ENCODE measurements at regions not wholly inside any gene's neighbourhood (a gene's known extent, or its start where the extent isn't known, plus 50 kb on each side); places are given as distances from the start of the nearest gene placed in this dataset.

GRCh38 chr3:28799084-28799483 is 450.5 kb upstream of the AZI2 start:
- H3K9me3 Mint-ChIP-seq, result no peaks in the 10 kb centered on the region
- H3K27me3 Mint-ChIP-seq (ENCODE audit: low read depth), result no peaks in the 10 kb centered on the region
- no peaks in the 10 kb centered on the region for H3K36me3 Mint-ChIP-seq (ENCODE audit: low read depth)
- DNase-seq (ENCODE audit: low spot score), result no peak
- H3K4me1 Mint-ChIP-seq (ENCODE audit: low read depth), result no peaks in the 10 kb centered on the region
- intact Hi-C loops (cut with micrococcal nuclease), result no loop called here
- no peak overlapping the region for H3K27ac Mint-ChIP-seq
- H3K4me3 Mint-ChIP-seq (ENCODE audit: low read depth), result no peak overlapping the region

- no peaks in the 10 kb centered on the region for H3K27me3 Mint-ChIP-seq (ENCODE audit: low read depth)
- H3K9me3 Mint-ChIP-seq, result no peaks in the 10 kb centered on the region
- H3K36me3 Mint-ChIP-seq (ENCODE audit: low read depth), result no peaks in the 10 kb centered on the region
- H3K4me1 Mint-ChIP-seq (ENCODE audit: low read depth), result no peaks in the 10 kb centered on the region
- no peak for DNase-seq (ENCODE audit: low spot score)
- no peak overlapping the region for H3K4me3 Mint-ChIP-seq (ENCODE audit: low read depth)
- no peak overlapping the region for H3K27ac Mint-ChIP-seq
- intact Hi-C loops (cut with micrococcal nuclease), result no loop called here
Observed at GRCh38 chr3:28800203-28800602, 451.6 kb upstream of the AZI2 start.

- no peak overlapping the region for H3K27ac Mint-ChIP-seq
- intact Hi-C loops (cut with micrococcal nuclease), result no loop called here
- H3K4me1 Mint-ChIP-seq (ENCODE audit: low read depth), result no peaks in the 10 kb centered on the region
Observed at GRCh38 chr3:28808068-28808467, 459.4 kb upstream of the AZI2 start.

GRCh38 chr3:28816017-28816416 is 464.9 kb upstream of the RBMS3 start:
- H3K9me3 Mint-ChIP-seq, result no peaks in the 10 kb centered on the region
- H3K27ac Mint-ChIP-seq, result no peak overlapping the region
- H3K36me3 Mint-ChIP-seq (ENCODE audit: low read depth), result no peaks in the 10 kb centered on the region
- no peak overlapping the region for H3K4me3 Mint-ChIP-seq (ENCODE audit: low read depth)
- H3K27me3 Mint-ChIP-seq (ENCODE audit: low read depth), result peaks cover 2% of the 10 kb centered on the region
- H3K4me1 Mint-ChIP-seq (ENCODE audit: low read depth), result no peaks in the 10 kb centered on the region
- no peak for DNase-seq (ENCODE audit: low spot score)
- intact Hi-C loops (cut with micrococcal nuclease), result no loop called here

More at GRCh38 chr3:28808068-28808467, 459.4 kb upstream of the AZI2 start:
- no peaks in the 10 kb centered on the region for H3K9me3 Mint-ChIP-seq
- H3K36me3 Mint-ChIP-seq (ENCODE audit: low read depth), result no peaks in the 10 kb centered on the region
- no peaks in the 10 kb centered on the region for H3K27me3 Mint-ChIP-seq (ENCODE audit: low read depth)
- DNase-seq (ENCODE audit: low spot score), result no peak
- H3K4me3 Mint-ChIP-seq (ENCODE audit: low read depth), result no peak overlapping the region

DNA sequence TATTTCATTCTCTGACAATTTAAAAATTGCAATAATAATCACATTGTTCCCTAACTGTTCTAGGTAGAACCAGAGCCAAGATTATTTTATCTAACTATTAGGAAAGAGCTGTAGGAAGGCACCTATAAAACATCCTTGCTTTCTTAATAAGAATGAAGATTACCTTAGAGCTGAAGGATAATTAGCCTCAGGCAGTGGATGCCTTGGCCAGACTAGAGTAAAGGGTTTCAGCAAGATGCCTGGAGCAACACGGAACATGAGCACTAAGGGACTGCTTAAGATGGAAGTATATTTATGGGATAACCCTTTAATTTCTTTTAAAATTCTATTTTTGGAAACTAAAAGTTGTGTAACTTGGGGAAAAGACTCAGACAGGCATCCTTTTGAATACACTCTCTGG is 456.6 kb upstream of the RBMS3 start:
- H3K27me3 Mint-ChIP-seq (ENCODE audit: low read depth), result peaks cover 7% of the 10 kb centered on the region
- no peaks in the 10 kb centered on the region for H3K4me1 Mint-ChIP-seq (ENCODE audit: low read depth)
- H3K36me3 Mint-ChIP-seq (ENCODE audit: low read depth), result no peaks in the 10 kb centered on the region
- H3K9me3 Mint-ChIP-seq, result no peaks in the 10 kb centered on the region
- no peak overlapping the region for H3K4me3 Mint-ChIP-seq (ENCODE audit: low read depth)
- intact Hi-C loops (cut with micrococcal nuclease), result no loop called here
- no peak for DNase-seq (ENCODE audit: low spot score)
- H3K27ac Mint-ChIP-seq, result no peak overlapping the region

GRCh38 chr3:28826840-28827239 is 454.0 kb upstream of the RBMS3 start:
- DNase-seq (ENCODE audit: low spot score), result no peak
- H3K27ac Mint-ChIP-seq, result no peak overlapping the region
- peaks cover 19% of the 10 kb centered on the region for H3K9me3 Mint-ChIP-seq
- no peaks in the 10 kb centered on the region for H3K4me1 Mint-ChIP-seq (ENCODE audit: low read depth)
- peaks cover 7% of the 10 kb centered on the region for H3K27me3 Mint-ChIP-seq (ENCODE audit: low read depth)
- H3K4me3 Mint-ChIP-seq (ENCODE audit: low read depth), result no peak overlapping the region
- H3K36me3 Mint-ChIP-seq (ENCODE audit: low read depth), result no peaks in the 10 kb centered on the region
- intact Hi-C loops (cut with micrococcal nuclease), result no loop called here

- Mint-ChIP-seq H3K4me1 (ENCODE audit: low read depth) (peaks cover 14% of the 10 kb centered on the region), H3K9me3 (peaks cover 15% of the 10 kb centered on the region), H3K36me3 (ENCODE audit: low read depth) (no peaks in the 10 kb centered on the region), H3K27me3 (ENCODE audit: low read depth) (peaks cover 2% of the 10 kb centered on the region), H3K27ac (no peak overlapping the region), H3K4me3 (ENCODE audit: low read depth) (no peak overlapping the region)
- intact Hi-C loops (cut with micrococcal nuclease), result no loop called here
- DNase-seq (ENCODE audit: low spot score), result no peak
Observed at GRCh38 chr3:28835249-28835648, 445.6 kb upstream of the RBMS3 start.

DNA sequence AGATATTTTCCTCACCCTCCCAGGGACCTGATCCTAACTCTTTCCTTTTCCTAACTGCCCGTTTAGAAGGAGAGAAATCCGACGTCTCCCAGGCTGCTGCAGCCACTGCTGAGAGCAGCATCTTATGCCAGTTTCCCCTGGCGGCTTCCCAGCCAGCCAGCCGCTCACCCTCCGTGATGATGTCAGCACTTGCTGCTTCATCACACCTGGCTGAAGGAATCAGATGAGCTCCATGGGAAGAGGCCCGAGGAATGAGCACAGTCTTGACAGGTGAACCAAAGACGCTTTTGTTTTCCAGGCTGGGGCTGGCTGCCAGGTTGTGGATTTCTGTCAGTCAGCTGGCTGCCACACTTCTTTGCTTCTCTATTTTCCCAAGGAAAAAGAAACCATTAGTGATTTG is 445.1 kb upstream of the RBMS3 start:
- DNase-seq (ENCODE audit: low spot score), result no peak
- Mint-ChIP-seq H3K9me3 (peaks cover 10% of the 10 kb centered on the region), H3K4me3 (ENCODE audit: low read depth) (no peak overlapping the region), H3K27me3 (ENCODE audit: low read depth) (peaks cover 2% of the 10 kb centered on the region), H3K27ac (no peak overlapping the region), H3K36me3 (ENCODE audit: low read depth) (no peaks in the 10 kb centered on the region), H3K4me1 (ENCODE audit: low read depth) (peaks cover 18% of the 10 kb centered on the region)
- intact Hi-C loops (cut with micrococcal nuclease), result no loop called here

DNA sequence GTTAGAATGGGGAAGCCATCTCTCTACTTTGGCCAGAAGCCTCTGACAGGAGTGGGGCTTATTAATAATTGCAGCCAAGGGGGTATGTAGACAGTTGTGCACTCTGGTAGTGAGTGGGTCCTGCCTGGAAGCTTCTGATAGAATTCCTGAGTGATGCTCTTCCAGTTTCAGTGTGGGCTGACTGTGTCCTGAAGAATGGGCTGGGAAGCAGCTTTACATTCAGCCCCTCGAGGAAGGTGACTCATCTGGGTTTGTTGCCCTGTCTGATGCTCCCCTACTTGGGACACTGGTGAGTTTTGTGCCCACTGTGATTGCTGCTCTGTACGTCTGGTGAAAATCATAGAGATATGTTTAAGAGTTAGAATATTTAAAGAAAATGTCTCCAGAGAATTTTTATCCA is 444.7 kb upstream of the RBMS3 start:
- Mint-ChIP-seq H3K4me1 (ENCODE audit: low read depth) (peaks cover 22% of the 10 kb centered on the region), H3K36me3 (ENCODE audit: low read depth) (no peaks in the 10 kb centered on the region), H3K4me3 (ENCODE audit: low read depth) (no peak overlapping the region), H3K9me3 (peaks cover 5% of the 10 kb centered on the region), H3K27ac (no peak overlapping the region), H3K27me3 (ENCODE audit: low read depth) (peaks cover 2% of the 10 kb centered on the region)
- no peak for DNase-seq (ENCODE audit: low spot score)
- intact Hi-C loops (cut with micrococcal nuclease), result no loop called here

GRCh38 chr3:28840976-28841376 is 439.9 kb upstream of the RBMS3 start:
- DNase-seq (ENCODE audit: low spot score), result no peak
- Mint-ChIP-seq H3K4me1 (ENCODE audit: low read depth) (peaks cover 31% of the 10 kb centered on the region), H3K4me3 (ENCODE audit: low read depth) (no peak overlapping the region), H3K9me3 (no peaks in the 10 kb centered on the region), H3K27ac (peak overlapping the region; percentile 69), H3K36me3 (ENCODE audit: low read depth) (no peaks in the 10 kb centered on the region), H3K27me3 (ENCODE audit: low read depth) (no peaks in the 10 kb centered on the region)
- intact Hi-C loops (cut with micrococcal nuclease), result loop anchor here (1.0 to 10.0 kb wide), 12 partner anchors 66 to 1911 kb away; partner anchors contain the start of genes AZI2, RBMS3 and ZCWPW2

DNA sequence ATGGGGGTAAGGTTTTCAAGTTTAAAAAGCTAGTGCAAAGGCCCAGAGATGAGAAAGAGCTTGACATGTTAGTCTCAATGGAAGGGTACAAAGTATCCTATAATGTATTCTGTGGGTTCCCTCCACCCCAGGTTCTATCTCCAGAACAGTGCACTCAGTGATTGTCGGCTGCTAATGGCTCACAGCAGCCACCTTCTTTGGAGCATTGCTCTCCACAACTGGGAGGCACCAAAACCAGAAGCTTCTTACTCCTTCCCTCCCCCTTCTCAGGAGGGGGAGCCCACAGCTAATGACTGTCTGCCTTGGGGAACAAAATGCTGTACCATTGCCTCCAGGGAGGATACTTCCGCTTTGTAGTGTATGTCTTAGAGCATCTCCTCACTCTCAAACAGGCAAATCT is 439.4 kb upstream of the RBMS3 start:
- Mint-ChIP-seq H3K27ac (peak overlapping the region; percentile 69), H3K4me1 (ENCODE audit: low read depth) (peaks cover 28% of the 10 kb centered on the region), H3K27me3 (ENCODE audit: low read depth) (no peaks in the 10 kb centered on the region), H3K9me3 (no peaks in the 10 kb centered on the region), H3K36me3 (ENCODE audit: low read depth) (no peaks in the 10 kb centered on the region), H3K4me3 (ENCODE audit: low read depth) (no peak overlapping the region)
- intact Hi-C loops (cut with micrococcal nuclease), result loop anchor here (1.0 to 10.0 kb wide), 12 partner anchors 66 to 1911 kb away; partner anchors contain the start of genes AZI2, RBMS3 and ZCWPW2
- no peak for DNase-seq (ENCODE audit: low spot score)

- no peak overlapping the region for H3K4me3 Mint-ChIP-seq (ENCODE audit: low read depth)
- no peak for DNase-seq (ENCODE audit: low spot score)
- intact Hi-C loops (cut with micrococcal nuclease), result loop anchor here (5.0 to 10.0 kb wide), 5 partner anchors 438 to 1908 kb away; partner anchors contain the start of genes AZI2, RBMS3 and ZCWPW2
- no peak overlapping the region for H3K27ac Mint-ChIP-seq
- no peaks in the 10 kb centered on the region for H3K9me3 Mint-ChIP-seq
- H3K27me3 Mint-ChIP-seq (ENCODE audit: low read depth), result no peaks in the 10 kb centered on the region
- peaks cover 19% of the 10 kb centered on the region for H3K4me1 Mint-ChIP-seq (ENCODE audit: low read depth)
- H3K36me3 Mint-ChIP-seq (ENCODE audit: low read depth), result no peaks in the 10 kb centered on the region
Observed at GRCh38 chr3:28844298-28845005, 436.4 kb upstream of the RBMS3 start.

DNA sequence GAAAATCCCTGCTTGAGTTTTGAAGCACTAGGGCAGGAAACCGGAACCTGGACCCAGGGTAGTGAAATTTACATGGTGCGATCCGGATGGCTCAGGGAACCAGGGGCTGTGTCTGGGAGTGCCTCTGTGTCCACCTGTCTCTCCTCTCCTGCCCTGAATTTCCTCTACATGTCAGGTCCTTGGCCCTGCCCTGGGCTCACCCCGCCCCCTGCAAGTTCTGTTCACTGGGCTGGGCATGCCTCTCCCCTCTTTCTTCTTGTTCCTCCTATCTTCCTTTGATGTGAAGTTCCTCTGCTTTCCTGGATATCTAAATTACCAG is 435.9 kb upstream of the RBMS3 start:
- H3K36me3 Mint-ChIP-seq (ENCODE audit: low read depth), result no peaks in the 10 kb centered on the region
- no peak overlapping the region for H3K27ac Mint-ChIP-seq
- H3K9me3 Mint-ChIP-seq, result no peaks in the 10 kb centered on the region
- H3K4me1 Mint-ChIP-seq (ENCODE audit: low read depth), result peaks cover 19% of the 10 kb centered on the region
- no peak for DNase-seq (ENCODE audit: low spot score)
- no peak overlapping the region for H3K4me3 Mint-ChIP-seq (ENCODE audit: low read depth)
- intact Hi-C loops (cut with micrococcal nuclease), result loop anchor here (10.0 kb wide), 1 partner anchor 1810 kb away; no protein-coding TSS in a partner anchor
- no peaks in the 10 kb centered on the region for H3K27me3 Mint-ChIP-seq (ENCODE audit: low read depth)

Measured in activated T-helper 2 cell treated with anti-CD3 and anti-CD28 coated beads, Interferon-gamma antibody, Interleukin-2, Interleukin-4, amounts not matched to agents 10 μg/mL and 5 μg/mL and 100 μg/mL, durations not matched to agents 14 hours and 24 hours and 36 hours (primary cell).